ENCODE measurements at regions not wholly inside any gene's neighbourhood (a gene's known extent, or its start where the extent isn't known, plus 50 kb on each side); places are given as distances from the start of the nearest gene placed in this dataset.

DNA sequence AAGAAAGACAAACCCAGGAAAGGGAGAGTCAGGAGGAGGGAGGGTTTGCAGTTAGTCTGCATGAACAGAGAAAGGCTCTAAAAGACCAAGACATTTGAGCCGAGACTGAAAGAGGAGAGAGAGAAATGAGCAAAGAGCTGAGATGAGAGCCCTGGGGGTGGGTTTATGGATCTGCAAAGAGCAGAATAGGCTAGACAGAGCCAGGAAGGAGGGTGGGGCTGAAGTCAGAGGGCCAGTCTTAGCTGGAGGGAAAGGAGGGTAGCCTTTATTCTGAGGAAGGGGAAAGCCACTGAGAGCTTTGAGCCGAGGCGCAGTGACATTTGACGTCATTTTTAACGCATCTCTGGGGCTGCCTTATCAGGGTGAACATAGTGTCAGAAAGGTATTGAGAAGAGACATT, 85.7 kb upstream of the CDH13 start:
- no peaks in the 10 kb centered on the region for H3F3A ChIP-seq (ENCODE audit: insufficient read depth, low read depth)
- H3K9me2 ChIP-seq (ENCODE audit: insufficient read depth), result no peaks in the 10 kb centered on the region
- ChIA-PET POLR2A (ENCODE audit: unreplicated experiment) (no interaction called here), CTCF (no interaction called here)
- no peaks in the 10 kb centered on the region for H3K79me2 ChIP-seq (ENCODE audit: low read depth)
- no peaks in the 10 kb centered on the region for H3K4me1 ChIP-seq (replicated peaks; ENCODE audit: insufficient read depth)
- intact Hi-C loops (cut with micrococcal nuclease; ENCODE audit: unreplicated experiment), result no loop called here
- no peak for DNase-seq
- no peaks in the 10 kb centered on the region for H4K20me1 ChIP-seq (ENCODE audit: insufficient read depth)
- H3K36me3 ChIP-seq (ENCODE audit: low read depth), result no peaks in the 10 kb centered on the region
- TF ChIP-seq, protein P1, sequence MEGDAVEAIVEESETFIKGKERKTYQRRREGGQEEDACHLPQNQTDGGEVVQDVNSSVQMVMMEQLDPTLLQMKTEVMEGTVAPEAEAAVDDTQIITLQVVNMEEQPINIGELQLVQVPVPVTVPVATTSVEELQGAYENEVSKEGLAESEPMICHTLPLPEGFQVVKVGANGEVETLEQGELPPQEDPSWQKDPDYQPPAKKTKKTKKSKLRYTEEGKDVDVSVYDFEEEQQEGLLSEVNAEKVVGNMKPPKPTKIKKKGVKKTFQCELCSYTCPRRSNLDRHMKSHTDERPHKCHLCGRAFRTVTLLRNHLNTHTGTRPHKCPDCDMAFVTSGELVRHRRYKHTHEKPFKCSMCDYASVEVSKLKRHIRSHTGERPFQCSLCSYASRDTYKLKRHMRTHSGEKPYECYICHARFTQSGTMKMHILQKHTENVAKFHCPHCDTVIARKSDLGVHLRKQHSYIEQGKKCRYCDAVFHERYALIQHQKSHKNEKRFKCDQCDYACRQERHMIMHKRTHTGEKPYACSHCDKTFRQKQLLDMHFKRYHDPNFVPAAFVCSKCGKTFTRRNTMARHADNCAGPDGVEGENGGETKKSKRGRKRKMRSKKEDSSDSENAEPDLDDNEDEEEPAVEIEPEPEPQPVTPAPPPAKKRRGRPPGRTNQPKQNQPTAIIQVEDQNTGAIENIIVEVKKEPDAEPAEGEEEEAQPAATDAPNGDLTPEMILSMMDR (conservative IDR thresholded peaks at IDR 0.05), result no peak
- TF ChIP-seq EZH2 (IDR thresholded peaks at IDR 0.05; ENCODE audit: low read depth), result no peak
- H3K27me3 ChIP-seq (ENCODE audit: insufficient read depth, low read depth), result peaks cover 26% of the 10 kb centered on the region
- no TSS peak for BruUV-seq (replicated peaks)
- no peak overlapping the region for H3K4me3 ChIP-seq
- H3K9me3 ChIP-seq (ENCODE audit: insufficient read depth, low read depth), result no peaks in the 10 kb centered on the region
- H3K4me2 ChIP-seq, result no peak overlapping the region
- H3K27ac ChIP-seq, result no peak overlapping the region
- no peak overlapping the region for H2AFZ ChIP-seq

DNA sequence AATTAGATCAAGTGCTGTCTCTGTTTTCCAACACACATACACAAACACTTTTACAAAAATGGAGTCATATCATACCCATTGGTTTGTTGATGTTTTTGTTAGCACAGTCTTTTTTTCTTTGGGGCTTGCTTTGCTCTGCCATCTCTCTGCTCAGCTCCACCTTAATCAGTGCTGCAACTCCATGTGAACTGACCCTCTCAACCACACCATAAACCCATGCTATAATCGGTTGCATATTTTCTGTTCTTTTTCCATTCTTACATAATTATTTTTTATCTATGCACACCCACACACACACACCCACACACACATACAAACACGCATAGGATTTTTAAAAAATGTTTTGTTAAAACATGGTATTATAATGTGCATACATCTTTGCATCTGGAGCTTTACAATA, 91.0 kb upstream of the CDH13 start:
- Histone ChIP-seq H3K4me2 (no peak overlapping the region), H4K20me1 (ENCODE audit: insufficient read depth) (no peaks in the 10 kb centered on the region), H3K4me3 (no peak overlapping the region), H3K27me3 (ENCODE audit: insufficient read depth, low read depth) (peaks cover 16% of the 10 kb centered on the region), H3F3A (ENCODE audit: insufficient read depth, low read depth) (no peaks in the 10 kb centered on the region), H2AFZ (no peak overlapping the region), H3K4me1 (replicated peaks; ENCODE audit: insufficient read depth) (no peaks in the 10 kb centered on the region), H3K36me3 (ENCODE audit: low read depth) (no peaks in the 10 kb centered on the region), H3K79me2 (ENCODE audit: low read depth) (no peaks in the 10 kb centered on the region), H3K9me3 (ENCODE audit: insufficient read depth, low read depth) (no peaks in the 10 kb centered on the region), H3K9me2 (ENCODE audit: insufficient read depth) (no peaks in the 10 kb centered on the region), H3K27ac (no peak overlapping the region)
- intact Hi-C loops (cut with micrococcal nuclease; ENCODE audit: unreplicated experiment), result no loop called here
- DNase-seq, result no peak
- BruUV-seq (replicated peaks), result no TSS peak
- ChIA-PET CTCF (no interaction called here), POLR2A (ENCODE audit: unreplicated experiment) (no interaction called here)
- no peak for TF ChIP-seq EZH2 (IDR thresholded peaks at IDR 0.05; ENCODE audit: low read depth)
- TF ChIP-seq, protein P1 (conservative IDR thresholded peaks at IDR 0.05), result no peak

DNA sequence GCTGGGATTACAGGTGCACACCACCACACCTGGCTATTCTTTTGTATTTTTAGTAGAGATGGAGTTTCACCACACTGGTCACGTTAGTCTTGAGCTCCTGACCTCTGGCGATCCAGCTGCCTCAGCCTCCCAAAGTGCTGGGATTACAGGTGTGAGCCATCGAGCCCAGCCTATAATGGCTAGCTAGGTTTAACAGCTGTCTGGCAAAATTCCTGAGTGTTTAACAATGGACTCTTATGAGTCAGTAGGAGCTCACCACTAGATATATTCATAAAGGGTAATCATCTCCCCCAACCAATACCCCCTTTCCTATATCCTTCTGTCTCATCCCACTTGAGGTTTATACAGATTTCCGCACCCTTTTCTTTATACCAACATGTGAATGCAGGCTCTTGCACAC, 91.5 kb upstream of the CDH13 start:
- no peak overlapping the region for H3K27ac ChIP-seq
- intact Hi-C loops (cut with micrococcal nuclease; ENCODE audit: unreplicated experiment), result no loop called here
- TF ChIP-seq EZH2 (IDR thresholded peaks at IDR 0.05; ENCODE audit: low read depth), result no peak
- TF ChIP-seq, protein P1 (conservative IDR thresholded peaks at IDR 0.05), result no peak
- H3K9me2 ChIP-seq (ENCODE audit: insufficient read depth), result no peaks in the 10 kb centered on the region
- no peaks in the 10 kb centered on the region for H4K20me1 ChIP-seq (ENCODE audit: insufficient read depth)
- no TSS peak for BruUV-seq (replicated peaks)
- ChIA-PET POLR2A (ENCODE audit: unreplicated experiment) (no interaction called here), CTCF (no interaction called here)
- peaks cover 11% of the 10 kb centered on the region for H3K27me3 ChIP-seq (ENCODE audit: insufficient read depth, low read depth)
- DNase-seq, result no peak
- H3F3A ChIP-seq (ENCODE audit: insufficient read depth, low read depth), result no peaks in the 10 kb centered on the region
- no peaks in the 10 kb centered on the region for H3K9me3 ChIP-seq (ENCODE audit: insufficient read depth, low read depth)
- no peaks in the 10 kb centered on the region for H3K79me2 ChIP-seq (ENCODE audit: low read depth)
- no peaks in the 10 kb centered on the region for H3K4me1 ChIP-seq (replicated peaks; ENCODE audit: insufficient read depth)
- H2AFZ ChIP-seq, result no peak overlapping the region
- no peak overlapping the region for H3K4me3 ChIP-seq
- no peak overlapping the region for H3K4me2 ChIP-seq
- H3K36me3 ChIP-seq (ENCODE audit: low read depth), result no peaks in the 10 kb centered on the region

Data from PC-9 (cell line).